Fibroblast of lung (primary cell): ENCODE measurements at regions not wholly inside any gene's neighbourhood (a gene's known extent, or its start where the extent isn't known, plus 50 kb on each side); places are given as distances from the start of the nearest gene placed in this dataset.
"Not testable (repeated sequence)": the region's sequence is repeated elsewhere in the genome, so short reads cannot be mapped to it uniquely, and the experiment has no call there.

Source experiments
- DNase-seq, 2 donors: peaks; one replicate each; pipeline versions ENCODE4 v3.0.0 to v3.0.0-alpha.2; 2010; ENCODE audit warnings: low read depth in 2 of 2
- H2AFZ ChIP-seq: 2 replicates; pipeline ENCODE4 v1.5.1; 2012; ENCODE audit warnings: low read length, control low read depth, inconsistent platforms
- H3K27ac ChIP-seq: 2 replicates; pipeline ENCODE4 v1.5.1; 2011; ENCODE audit warnings: low read length, control low read depth; ENCODE audit not compliant: insufficient read depth
- H3K27me3 ChIP-seq: 2 replicates; pipeline ENCODE4 v1.5.1; 2011; ENCODE audit warnings: mild to moderate bottlenecking, low read length; ENCODE audit not compliant: control insufficient read depth, insufficient read depth
- H3K36me3 ChIP-seq: 2 replicates; pipeline ENCODE4 v1.5.1; 2011; ENCODE audit warnings: low read length; ENCODE audit not compliant: control insufficient read depth, insufficient read depth
- H3K4me1 ChIP-seq: 2 replicates; pipeline ENCODE4 v1.5.1; 2011; ENCODE audit warnings: low read length; ENCODE audit not compliant: control insufficient read depth, insufficient read depth; ENCODE audit errors: extremely low read depth
- H3K4me2 ChIP-seq: 2 replicates; pipeline ENCODE4 v1.5.1; 2011; ENCODE audit warnings: low read length, control low read depth; ENCODE audit not compliant: insufficient read depth; ENCODE audit errors: extremely low read depth
- H3K4me3 ChIP-seq, 4 experiments: fragments of 200-600 bp in 1 of 4; sonication (generic) in 1 of 4; replicated peaks in 1 of 4; 2 replicates each; pipeline ENCODE4 v1.5.1; 2011 to 2016; ENCODE audit warnings: low read length in 4 of 4, low read depth in 3 of 4, mild to moderate bottlenecking in 3 of 4, control low read depth in 2 of 4, inconsistent platforms in 1 of 4, mixed read lengths in 1 of 4; ENCODE audit not compliant: insufficient read depth in 1 of 4; ENCODE audit errors: control extremely low read depth in 1 of 4
- H3K79me2 ChIP-seq: 2 replicates; pipeline ENCODE4 v1.5.1; 2012; ENCODE audit warnings: mild to moderate bottlenecking, low read length, inconsistent platforms; ENCODE audit not compliant: control insufficient read depth, insufficient read depth
- H3K9ac ChIP-seq: 2 replicates; pipeline ENCODE4 v1.5.1; 2011; ENCODE audit warnings: mild to moderate bottlenecking, low read length, control low read depth; ENCODE audit not compliant: insufficient read depth
- H3K9me3 ChIP-seq: 2 replicates; pipeline ENCODE4 v1.5.1; 2012; ENCODE audit warnings: low read depth, low read length; ENCODE audit not compliant: control insufficient read depth, insufficient read depth
- H4K20me1 ChIP-seq: 2 replicates; pipeline ENCODE4 v1.5.1; 2011; ENCODE audit warnings: low read length; ENCODE audit not compliant: control insufficient read depth, insufficient read depth; ENCODE audit errors: extremely low read depth
- EZH2 ChIP-seq: IDR thresholded peaks from 2 replicates; pipeline ENCODE4 v1.5.1; 2012; ENCODE audit warnings: low read length, control low read depth, mild to moderate bottlenecking; ENCODE audit errors: missing control alignments
- TF ChIP-seq, protein P1 (sequence below), 2 donors: IDR thresholded peaks in 1 of 2; conservative IDR thresholded peaks in 1 of 2; 1 replicate in 1 of 2; 2 replicates in 1 of 2; pipeline ENCODE4 v1.5.1; 2011 to 2012; ENCODE audit warnings: low read length in 2 of 2, control low read depth in 1 of 2, inconsistent platforms in 1 of 2, low read depth in 1 of 2, mild to moderate bottlenecking in 1 of 2

DNA sequence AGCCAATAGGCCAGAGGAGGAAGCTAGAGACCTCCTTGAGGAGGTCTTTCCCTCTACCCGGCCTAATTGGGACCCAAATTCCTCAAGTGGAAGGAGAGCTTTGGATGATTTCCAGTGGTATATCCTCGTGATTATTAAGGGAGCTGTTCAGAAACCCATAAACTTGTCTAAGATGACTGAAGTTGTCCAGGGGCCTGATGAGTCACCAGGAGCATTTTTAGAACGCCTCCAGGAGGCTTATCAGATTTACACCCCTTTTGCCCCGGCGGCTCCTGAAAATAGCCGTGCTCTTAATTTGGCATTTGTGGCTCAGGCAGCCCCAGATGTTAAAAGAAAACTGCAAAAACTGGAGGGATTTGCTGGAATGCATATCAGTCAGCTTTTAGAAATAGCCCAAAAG, 198.1 kb downstream of the ZNF486 start:
- Histone ChIP-seq H3K9me3 (no peaks in the 10 kb centered on the region), H3K36me3 (no peaks in the 10 kb centered on the region), H3K27me3 (no peaks in the 10 kb centered on the region), H3K4me2 (no peak overlapping the region), H3K27ac (no peak overlapping the region), H3K4me3 (no peak overlapping the region), H3K9ac (no peak overlapping the region), H2AFZ (no peak overlapping the region), H4K20me1 (no peaks in the 10 kb centered on the region), H3K4me1 (no peaks in the 10 kb centered on the region), H3K79me2 (no peaks in the 10 kb centered on the region)
- DNase-seq, result no peak
- no peak for TF ChIP-seq EZH2
- TF ChIP-seq, protein P1, sequence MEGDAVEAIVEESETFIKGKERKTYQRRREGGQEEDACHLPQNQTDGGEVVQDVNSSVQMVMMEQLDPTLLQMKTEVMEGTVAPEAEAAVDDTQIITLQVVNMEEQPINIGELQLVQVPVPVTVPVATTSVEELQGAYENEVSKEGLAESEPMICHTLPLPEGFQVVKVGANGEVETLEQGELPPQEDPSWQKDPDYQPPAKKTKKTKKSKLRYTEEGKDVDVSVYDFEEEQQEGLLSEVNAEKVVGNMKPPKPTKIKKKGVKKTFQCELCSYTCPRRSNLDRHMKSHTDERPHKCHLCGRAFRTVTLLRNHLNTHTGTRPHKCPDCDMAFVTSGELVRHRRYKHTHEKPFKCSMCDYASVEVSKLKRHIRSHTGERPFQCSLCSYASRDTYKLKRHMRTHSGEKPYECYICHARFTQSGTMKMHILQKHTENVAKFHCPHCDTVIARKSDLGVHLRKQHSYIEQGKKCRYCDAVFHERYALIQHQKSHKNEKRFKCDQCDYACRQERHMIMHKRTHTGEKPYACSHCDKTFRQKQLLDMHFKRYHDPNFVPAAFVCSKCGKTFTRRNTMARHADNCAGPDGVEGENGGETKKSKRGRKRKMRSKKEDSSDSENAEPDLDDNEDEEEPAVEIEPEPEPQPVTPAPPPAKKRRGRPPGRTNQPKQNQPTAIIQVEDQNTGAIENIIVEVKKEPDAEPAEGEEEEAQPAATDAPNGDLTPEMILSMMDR (conservative IDR thresholded peaks at IDR 0.05 in 1 of 2, IDR thresholded peaks at IDR 0.05 in 1 of 2; ENCODE audit: low read depth in 1 of 2, low read length in 2 of 2), result no peak

DNA sequence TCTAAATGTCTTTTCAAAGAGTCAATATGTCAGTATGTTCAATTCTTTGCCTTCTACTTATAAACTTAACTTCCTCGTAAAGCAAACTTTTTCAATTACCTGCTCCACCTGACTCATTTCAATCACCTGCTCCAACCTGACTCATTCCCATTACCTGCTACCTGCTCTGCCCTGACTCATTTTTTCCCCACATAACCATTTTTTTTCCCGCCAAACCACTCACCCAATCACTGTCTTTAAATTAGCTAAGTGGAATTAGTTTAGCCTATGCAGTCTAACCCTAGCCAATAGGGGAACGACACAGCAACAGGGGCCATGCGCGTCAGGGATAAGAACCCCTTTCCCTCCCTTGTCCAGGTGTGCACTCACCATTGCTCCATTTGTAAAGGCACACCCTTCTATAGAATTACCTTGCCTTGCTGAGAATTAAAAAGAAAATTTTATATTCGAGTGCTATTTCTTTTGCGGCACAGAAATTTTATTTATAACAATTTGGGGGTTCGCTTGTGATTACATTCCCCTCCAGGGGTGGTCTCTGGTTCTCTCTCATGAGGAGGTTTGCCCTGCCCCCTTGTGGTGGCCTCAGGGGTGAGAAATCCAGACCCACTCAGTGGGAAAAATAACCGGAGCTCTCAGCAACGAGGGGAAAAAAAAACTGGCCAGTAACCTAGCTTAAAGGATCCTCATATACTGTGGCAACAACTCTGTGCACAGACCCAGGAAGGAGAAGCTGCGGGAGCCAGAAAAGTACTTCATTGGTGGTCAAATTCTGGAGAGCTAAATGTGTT, 193.1 kb downstream of the ZNF486 start:
- H3K4me1 ChIP-seq, result no peaks in the 10 kb centered on the region
- H3K9me3 ChIP-seq, result no peaks in the 10 kb centered on the region
- no peak overlapping the region for H3K9ac ChIP-seq
- H3K4me2 ChIP-seq, result no peak overlapping the region
- no peak overlapping the region for H3K27ac ChIP-seq
- no peak overlapping the region for H3K4me3 ChIP-seq
- TF ChIP-seq, protein P1 (conservative IDR thresholded peaks at IDR 0.05 in 1 of 2, IDR thresholded peaks at IDR 0.05 in 1 of 2; ENCODE audit: low read depth in 1 of 2, low read length in 2 of 2), result no peak
- TF ChIP-seq EZH2, result no peak
- H2AFZ ChIP-seq, result no peak overlapping the region
- no peak for DNase-seq
- H3K36me3 ChIP-seq, result no peaks in the 10 kb centered on the region
- no peaks in the 10 kb centered on the region for H3K27me3 ChIP-seq
- H4K20me1 ChIP-seq, result no peaks in the 10 kb centered on the region
- no peaks in the 10 kb centered on the region for H3K79me2 ChIP-seq

DNA sequence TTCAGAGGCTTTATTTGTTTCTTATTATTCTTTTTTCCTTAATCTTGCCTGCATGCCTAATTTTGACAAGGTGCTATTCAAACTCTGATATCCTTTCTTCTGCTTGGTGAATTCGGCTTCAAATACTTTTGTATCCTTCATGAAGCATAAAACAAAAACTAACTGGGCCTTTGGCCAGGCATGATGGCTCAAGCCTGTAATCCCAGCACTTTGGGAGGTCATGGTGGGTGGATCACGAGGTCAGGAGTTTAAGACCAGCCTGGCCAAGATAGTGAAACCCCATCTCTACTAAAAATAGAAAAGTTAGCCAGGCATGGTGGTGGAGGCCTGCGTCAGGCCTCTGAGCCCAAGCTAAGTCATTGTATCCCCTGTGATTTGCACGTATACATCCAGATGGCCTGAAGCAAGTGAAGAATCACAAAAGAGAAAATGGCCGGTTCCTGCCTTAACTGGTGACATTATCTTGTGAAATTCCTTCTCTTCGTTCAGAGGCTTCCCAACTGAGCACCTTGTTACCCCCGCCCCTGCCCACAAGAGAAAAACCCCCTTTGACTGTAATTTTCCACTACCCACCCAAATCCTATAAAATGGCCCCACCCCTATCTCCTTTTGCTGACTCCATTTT, 191.9 kb downstream of the ZNF486 start:
- H3K4me1 ChIP-seq, H2AFZ ChIP-seq, H3K27me3 ChIP-seq, H3K4me3 ChIP-seq, H3K4me2 ChIP-seq, H3K79me2 ChIP-seq, H3K9me3 ChIP-seq, H3K9ac ChIP-seq, H4K20me1 ChIP-seq, DNase-seq, H3K36me3 ChIP-seq, H3K27ac ChIP-seq: not testable (repeated sequence)
